Fibroblast of lung (primary cell): ENCODE measurements at regions not wholly inside any gene's neighbourhood (a gene's known extent, or its start where the extent isn't known, plus 50 kb on each side); places are given as distances from the start of the nearest gene placed in this dataset.

ENCODE experiments used
- DNase-seq, 2 donors: peaks; one replicate each; pipeline versions ENCODE4 v3.0.0 to v3.0.0-alpha.2; 2010; ENCODE audit warnings: low read depth in 2 of 2
- H2AFZ ChIP-seq: 2 replicates; pipeline ENCODE4 v1.5.1; 2012; ENCODE audit warnings: low read length, control low read depth, inconsistent platforms
- H3K27ac ChIP-seq: 2 replicates; pipeline ENCODE4 v1.5.1; 2011; ENCODE audit warnings: low read length, control low read depth; ENCODE audit not compliant: insufficient read depth
- H3K27me3 ChIP-seq: 2 replicates; pipeline ENCODE4 v1.5.1; 2011; ENCODE audit warnings: mild to moderate bottlenecking, low read length; ENCODE audit not compliant: control insufficient read depth, insufficient read depth
- H3K36me3 ChIP-seq: 2 replicates; pipeline ENCODE4 v1.5.1; 2011; ENCODE audit warnings: low read length; ENCODE audit not compliant: control insufficient read depth, insufficient read depth
- H3K4me1 ChIP-seq: 2 replicates; pipeline ENCODE4 v1.5.1; 2011; ENCODE audit warnings: low read length; ENCODE audit not compliant: control insufficient read depth, insufficient read depth; ENCODE audit errors: extremely low read depth
- H3K4me2 ChIP-seq: 2 replicates; pipeline ENCODE4 v1.5.1; 2011; ENCODE audit warnings: low read length, control low read depth; ENCODE audit not compliant: insufficient read depth; ENCODE audit errors: extremely low read depth
- H3K4me3 ChIP-seq, 4 experiments: fragments of 200-600 bp in 1 of 4; sonication (generic) in 1 of 4; replicated peaks in 1 of 4; 2 replicates each; pipeline ENCODE4 v1.5.1; 2011 to 2016; ENCODE audit warnings: low read length in 4 of 4, low read depth in 3 of 4, mild to moderate bottlenecking in 3 of 4, control low read depth in 2 of 4, inconsistent platforms in 1 of 4, mixed read lengths in 1 of 4; ENCODE audit not compliant: insufficient read depth in 1 of 4; ENCODE audit errors: control extremely low read depth in 1 of 4
- H3K79me2 ChIP-seq: 2 replicates; pipeline ENCODE4 v1.5.1; 2012; ENCODE audit warnings: mild to moderate bottlenecking, low read length, inconsistent platforms; ENCODE audit not compliant: control insufficient read depth, insufficient read depth
- H3K9ac ChIP-seq: 2 replicates; pipeline ENCODE4 v1.5.1; 2011; ENCODE audit warnings: mild to moderate bottlenecking, low read length, control low read depth; ENCODE audit not compliant: insufficient read depth
- H3K9me3 ChIP-seq: 2 replicates; pipeline ENCODE4 v1.5.1; 2012; ENCODE audit warnings: low read depth, low read length; ENCODE audit not compliant: control insufficient read depth, insufficient read depth
- H4K20me1 ChIP-seq: 2 replicates; pipeline ENCODE4 v1.5.1; 2011; ENCODE audit warnings: low read length; ENCODE audit not compliant: control insufficient read depth, insufficient read depth; ENCODE audit errors: extremely low read depth
- CTCF ChIP-seq, 2 donors: IDR thresholded peaks in 1 of 2; conservative IDR thresholded peaks in 1 of 2; 1 replicate in 1 of 2; 2 replicates in 1 of 2; pipeline ENCODE4 v1.5.1; 2011 to 2012; ENCODE audit warnings: low read length in 2 of 2, control low read depth in 1 of 2, inconsistent platforms in 1 of 2, low read depth in 1 of 2, mild to moderate bottlenecking in 1 of 2
- EZH2 ChIP-seq: IDR thresholded peaks from 2 replicates; pipeline ENCODE4 v1.5.1; 2012; ENCODE audit warnings: low read length, control low read depth, mild to moderate bottlenecking; ENCODE audit errors: missing control alignments

- H3K4me1 ChIP-seq, result no peaks in the 10 kb centered on the region
- H3K9me3 ChIP-seq, result no peaks in the 10 kb centered on the region
- TF ChIP-seq CTCF (conservative IDR thresholded peaks at IDR 0.05 in 1 of 2, IDR thresholded peaks at IDR 0.05 in 1 of 2; ENCODE audit: low read depth in 1 of 2, low read length in 2 of 2), result no peak
- no peak for TF ChIP-seq EZH2
- no peak overlapping the region for H3K9ac ChIP-seq
- H3K79me2 ChIP-seq, result no peaks in the 10 kb centered on the region
- no peak overlapping the region for H3K4me2 ChIP-seq
- peaks cover 2% of the 10 kb centered on the region for H3K27me3 ChIP-seq
- H3K27ac ChIP-seq, result no peak overlapping the region
- DNase-seq, result no peak
- no peaks in the 10 kb centered on the region for H4K20me1 ChIP-seq
- no peak overlapping the region for H3K4me3 ChIP-seq
- no peak overlapping the region for H2AFZ ChIP-seq
- H3K36me3 ChIP-seq, result no peaks in the 10 kb centered on the region
Measured at GRCh38 chr7:91343996-91344629, 79.9 kb downstream of the FZD1 start.

- Histone ChIP-seq H3K4me1 (no peaks in the 10 kb centered on the region), H4K20me1 (no peaks in the 10 kb centered on the region), H3K27ac (no peak overlapping the region), H3K9ac (no peak overlapping the region), H3K4me2 (no peak overlapping the region), H3K36me3 (no peaks in the 10 kb centered on the region), H3K79me2 (no peaks in the 10 kb centered on the region), H2AFZ (no peak overlapping the region), H3K27me3 (peaks cover 2% of the 10 kb centered on the region), H3K9me3 (no peaks in the 10 kb centered on the region), H3K4me3 (no peak overlapping the region)
- DNase-seq, result peak in 1 of 2 donors; percentile 59
- TF ChIP-seq EZH2, result no peak
- no peak for TF ChIP-seq CTCF (conservative IDR thresholded peaks at IDR 0.05 in 1 of 2, IDR thresholded peaks at IDR 0.05 in 1 of 2; ENCODE audit: low read depth in 1 of 2, low read length in 2 of 2)
Measured at GRCh38 chr7:91344911-91345310, 80.7 kb downstream of the FZD1 start.

GRCh38 chr7:91345449-91345848, 81.2 kb downstream of the FZD1 start:
- no peak for TF ChIP-seq CTCF (conservative IDR thresholded peaks at IDR 0.05 in 1 of 2, IDR thresholded peaks at IDR 0.05 in 1 of 2; ENCODE audit: low read depth in 1 of 2, low read length in 2 of 2)
- no peak for TF ChIP-seq EZH2
- peaks cover 2% of the 10 kb centered on the region for H3K27me3 ChIP-seq
- no peaks in the 10 kb centered on the region for H3K9me3 ChIP-seq

More at GRCh38 chr7:91345449-91345848, 81.2 kb downstream of the FZD1 start:
- Histone ChIP-seq H3K9ac (no peak overlapping the region), H3K27ac (no peak overlapping the region), H3K79me2 (no peaks in the 10 kb centered on the region), H4K20me1 (no peaks in the 10 kb centered on the region), H3K4me3 (no peak overlapping the region), H3K4me2 (no peak overlapping the region), H3K36me3 (no peaks in the 10 kb centered on the region), H3K4me1 (no peaks in the 10 kb centered on the region), H2AFZ (no peak overlapping the region)
- DNase-seq, result no peak
